ENCODE measurements at regions not wholly inside any gene's neighbourhood (a gene's known extent, or its start where the extent isn't known, plus 50 kb on each side); places are given as distances from the start of the nearest gene placed in this dataset.

DNA sequence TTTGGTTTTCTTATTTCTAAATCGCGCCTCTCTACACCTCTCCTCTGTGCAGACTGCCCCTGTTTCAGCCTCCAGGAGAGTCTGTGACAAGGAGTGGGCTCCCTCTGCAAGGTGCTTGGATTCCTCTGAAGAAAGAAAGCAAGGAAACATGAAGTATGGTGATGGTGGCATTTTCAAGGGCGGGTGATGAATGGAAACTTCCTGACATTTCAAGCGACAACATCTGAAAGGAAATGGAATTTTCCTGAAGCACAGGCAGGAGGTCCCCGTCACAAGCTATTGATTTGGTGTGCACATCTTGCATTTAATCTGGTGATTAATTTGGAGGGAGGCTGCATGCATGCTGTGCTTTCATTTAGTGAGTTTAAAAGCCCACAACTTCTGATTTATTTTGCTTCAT, 164.6 kb upstream of the FGGY start:
- H3K4me2 ChIP-seq (ENCODE audit: insufficient read depth, low read length): no peak overlapping the region
- in situ Hi-C loops (cut with MboI) (no loop called here), intact Hi-C loops (cut with micrococcal nuclease) (no loop called here)
- no peaks in the 10 kb centered on the region for H4K20me1 ChIP-seq (replicated peaks; ENCODE audit: control insufficient read depth, insufficient read depth, low read length)
- H3K27me3 ChIP-seq (ENCODE audit: control insufficient read depth in 2 of 2, insufficient read depth in 2 of 2, low read length in 2 of 2): peaks cover 2 to 3% of the 10 kb centered on the region in 2 experiments; a peak in 1 of 5 replicates
- no peaks in the 10 kb centered on the region for H3K36me3 ChIP-seq (ENCODE audit: control insufficient read depth, insufficient read depth, low read length)
- ChIA-PET CTCF (ENCODE audit: low intra/inter-chr PET ratio) (no interaction called here), POLR2A (interaction anchor here (0.7 kb wide), 1 partner anchor 222 kb away, joined by 3 read pairs; no protein-coding TSS in a partner anchor)
- H3K9me3 ChIP-seq (replicated peaks; ENCODE audit: control insufficient read depth, insufficient read depth, low read depth, low read length): no peaks in the 10 kb centered on the region
- no peaks in the 10 kb centered on the region for H3K9me1 ChIP-seq (ENCODE audit: control insufficient read depth, insufficient read depth, low read length)
- H3K27ac ChIP-seq (ENCODE audit: extremely low read depth, low read depth, low read length): no peak overlapping the region
- FAIRE-seq (no peak), DNase-seq (ENCODE audit: extremely low read depth in 1 of 4, low spot score in 3 of 4) (no peak), ATAC-seq (no peak)
- TF ChIP-seq ZNF707 (CRISPR knock-in tag; conservative IDR thresholded peaks at IDR 0.05) (no peak), ZNF57 (CRISPR knock-in tag; IDR thresholded peaks at IDR 0.05) (no peak), BRD9 (IDR thresholded peaks at IDR 0.05; ENCODE audit: low read depth, partially characterized antibody) (no peak), TRIM28 (IDR thresholded peaks at IDR 0.05) (no peak)
- no peaks in the 10 kb centered on the region for H3K79me2 ChIP-seq (ENCODE audit: control insufficient read depth, insufficient read depth, low read length)
- H3K4me3 ChIP-seq: no peak overlapping the region
- no TSS peak for BruUV-seq (replicated peaks)
- H3K4me1 ChIP-seq (replicated peaks in 1 of 2; ENCODE audit: control insufficient read depth in 2 of 2, insufficient read depth in 2 of 2, low read length in 2 of 2): no peaks in the 10 kb centered on the region; a peak in 1 of 5 replicates
- H3K9ac ChIP-seq (ENCODE audit: insufficient read depth in 1 of 2, low read depth in 2 of 2, low read length in 2 of 2): no peak overlapping the region
- 2% methylated on average over 5 of the region's 5 CpGs for WGBS (ENCODE audit: insufficient coverage, low coverage, missing lambda C conversion rate)
- no peak overlapping the region for H2AFZ ChIP-seq (ENCODE audit: low read depth, low read length)

DNA sequence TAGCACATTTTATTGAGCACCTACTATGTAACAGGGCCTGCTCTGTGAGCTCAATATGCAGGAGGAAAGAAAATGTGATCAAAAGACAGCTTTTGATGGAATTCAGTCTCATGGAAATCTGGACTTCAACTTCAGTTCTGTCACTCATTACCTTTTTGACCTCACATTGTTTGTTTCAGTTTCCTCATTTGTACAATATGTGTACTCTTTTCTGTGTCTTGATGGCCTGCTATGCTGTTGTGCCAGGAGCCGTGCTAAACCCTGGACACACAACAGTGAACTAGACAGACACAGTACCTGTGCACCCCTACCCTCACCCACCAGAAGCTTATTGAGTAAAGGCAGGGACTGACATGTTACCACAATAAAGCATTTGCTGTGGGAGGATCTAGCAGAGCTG, 162.9 kb upstream of the FGGY start:
- ChIA-PET CTCF (ENCODE audit: low intra/inter-chr PET ratio) (no interaction called here), POLR2A (no interaction called here)
- intact Hi-C loops (cut with micrococcal nuclease): no loop called here
- FAIRE-seq (no peak), ATAC-seq (no peak), DNase-seq (ENCODE audit: extremely low read depth in 1 of 4, low spot score in 3 of 4) (no peak)
- no peaks in the 10 kb centered on the region for H3K36me3 ChIP-seq (ENCODE audit: control insufficient read depth, insufficient read depth, low read length)
- peaks cover 2 to 3% of the 10 kb centered on the region in 2 experiments; a peak in 1 of 5 replicates for H3K27me3 ChIP-seq (ENCODE audit: control insufficient read depth in 2 of 2, insufficient read depth in 2 of 2, low read length in 2 of 2)
- no peak overlapping the region for H3K9ac ChIP-seq (ENCODE audit: insufficient read depth in 1 of 2, low read depth in 2 of 2, low read length in 2 of 2)
- H3K79me2 ChIP-seq (ENCODE audit: control insufficient read depth, insufficient read depth, low read length): no peaks in the 10 kb centered on the region
- TF ChIP-seq, protein P1, sequence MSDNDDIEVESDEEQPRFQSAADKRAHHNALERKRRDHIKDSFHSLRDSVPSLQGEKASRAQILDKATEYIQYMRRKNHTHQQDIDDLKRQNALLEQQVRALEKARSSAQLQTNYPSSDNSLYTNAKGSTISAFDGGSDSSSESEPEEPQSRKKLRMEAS (CRISPR knock-in tag; IDR thresholded peaks at IDR 0.05): no peak
- TF ChIP-seq ZNF561 (CRISPR knock-in tag; conservative IDR thresholded peaks at IDR 0.05) (no peak), ZNF263 (CRISPR knock-in tag; IDR thresholded peaks at IDR 0.05; ENCODE audit: borderline replicate concordance) (no peak), KDM5B (IDR thresholded peaks at IDR 0.05; ENCODE audit: insufficient replicate concordance, low read depth, low read length) (no peak), CSDE1 (IDR thresholded peaks at IDR 0.05) (no peak), TEAD1 (CRISPR knock-in tag; IDR thresholded peaks at IDR 0.05) (no peak), HDAC8 (tag; IDR thresholded peaks at IDR 0.05) (no peak), ZNF444 (CRISPR knock-in tag; IDR thresholded peaks at IDR 0.05) (no peak), CREBBP (IDR thresholded peaks at IDR 0.05; ENCODE audit: low read depth, low read length) (no peak), ZNF695 (CRISPR knock-in tag; IDR thresholded peaks at IDR 0.05) (no peak), ZNF766 (CRISPR knock-in tag; conservative IDR thresholded peaks at IDR 0.05) (no peak), MCM3 (IDR thresholded peaks at IDR 0.05) (no peak)
- TF ChIP-seq, protein P2, sequence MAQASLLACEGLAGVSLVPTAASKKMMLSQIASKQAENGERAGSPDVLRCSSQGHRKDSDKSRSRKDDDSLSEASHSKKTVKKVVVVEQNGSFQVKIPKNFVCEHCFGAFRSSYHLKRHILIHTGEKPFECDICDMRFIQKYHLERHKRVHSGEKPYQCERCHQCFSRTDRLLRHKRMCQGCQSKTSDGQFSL (CRISPR knock-in tag; IDR thresholded peaks at IDR 0.05): no peak
- TF ChIP-seq, protein P2 (tag; IDR thresholded peaks at IDR 0.05): no peak
- H3K9me1 ChIP-seq (ENCODE audit: control insufficient read depth, insufficient read depth, low read length): no peaks in the 10 kb centered on the region
- no peak overlapping the region for H3K27ac ChIP-seq (ENCODE audit: extremely low read depth, low read depth, low read length)
- no peak overlapping the region for H2AFZ ChIP-seq (ENCODE audit: low read depth, low read length)
- WGBS (ENCODE audit: insufficient coverage, low coverage, missing lambda C conversion rate): 0% methylated on average over 1 of the region's 1 CpG
- no peak overlapping the region for H3K4me2 ChIP-seq (ENCODE audit: insufficient read depth, low read length)
- no TSS peak for BruUV-seq (replicated peaks)
- no peaks in the 10 kb centered on the region for H3K4me1 ChIP-seq (replicated peaks in 1 of 2; ENCODE audit: control insufficient read depth in 2 of 2, insufficient read depth in 2 of 2, low read length in 2 of 2)
- H3K4me3 ChIP-seq: no peak overlapping the region
- H4K20me1 ChIP-seq (replicated peaks; ENCODE audit: control insufficient read depth, insufficient read depth, low read length): 0 out of 2 replicates have a peak, but pooled peaks cover 4% of the 10 kb centered on the region
- in situ Hi-C loops (cut with MboI): no loop called here
- H3K9me3 ChIP-seq (replicated peaks; ENCODE audit: control insufficient read depth, insufficient read depth, low read depth, low read length): no peaks in the 10 kb centered on the region
